Liver (tissue), 3 donors: ENCODE measurements at regions not wholly inside any gene's neighbourhood (a gene's known extent, or its start where the extent isn't known, plus 50 kb on each side); places are given as distances from the start of the nearest gene placed in this dataset.

ENCODE experiments used
- ATF3 ChIP-seq: IDR thresholded peaks from 2 replicates; pipeline ENCODE4 v1.6.1; 2016; ENCODE audit warnings: antibody characterized with exemption
- CTCF ChIP-seq: fragments of 150-350 bp; IDR thresholded peaks from 2 replicates; pipeline ENCODE4 v1.5.1; 2017; ENCODE audit warnings: improper control_type of control experiment, low read depth, low read length; ENCODE audit not compliant: missing input control
- HNF4A ChIP-seq, 2 donors: conservative IDR thresholded peaks; 2 replicates each; pipeline ENCODE4 v1.6.1; 2016; ENCODE audit warnings: antibody characterized with exemption in 2 of 2, mild to moderate bottlenecking in 2 of 2
- JUND ChIP-seq, 2 donors: IDR thresholded peaks; 2 replicates each; pipeline ENCODE4 v1.6.1; 2016; ENCODE audit warnings: antibody characterized with exemption in 2 of 2
- MAX ChIP-seq: IDR thresholded peaks from 2 replicates; pipeline ENCODE4 v1.6.1; 2016; ENCODE audit warnings: antibody characterized with exemption
- RAD21 ChIP-seq, 2 donors: IDR thresholded peaks; 2 replicates each; pipeline ENCODE4 v1.6.1; 2016; ENCODE audit warnings: antibody characterized with exemption in 2 of 2, mild to moderate bottlenecking in 2 of 2
- REST ChIP-seq: IDR thresholded peaks from 2 replicates; pipeline ENCODE4 v1.6.1; 2016; ENCODE audit warnings: antibody characterized with exemption, mild to moderate bottlenecking
- SP1 ChIP-seq: IDR thresholded peaks from 2 replicates; pipeline ENCODE4 v1.6.1; 2018; ENCODE audit warnings: antibody characterized with exemption, mild to moderate bottlenecking
- TAF1 ChIP-seq: conservative IDR thresholded peaks from 2 replicates; pipeline ENCODE4 v1.6.1; 2016; ENCODE audit warnings: antibody characterized with exemption, mild to moderate bottlenecking
- YY1 ChIP-seq: IDR thresholded peaks from 2 replicates; pipeline ENCODE4 v1.6.1; 2016; ENCODE audit warnings: antibody characterized with exemption, mild to moderate bottlenecking
- ZBTB33 ChIP-seq: IDR thresholded peaks from 2 replicates; pipeline ENCODE4 v1.6.1; 2016; ENCODE audit warnings: antibody characterized with exemption
- donor health status: healthy.
- donor health status: healthy.

- TF ChIP-seq CTCF (no peak), RAD21 (IDR thresholded peaks at IDR 0.05) (no peak), TAF1 (no peak), ATF3 (no peak), YY1 (no peak), JUND (IDR thresholded peaks at IDR 0.05) (no peak), REST (no peak), SP1 (no peak), HNF4A (conservative IDR thresholded peaks at IDR 0.05) (no peak), MAX (no peak), ZBTB33 (no peak)
Observed at GRCh38 chr2:120480346-120480902, 134.5 kb downstream of the INHBB start.
